Activated CD4-positive, alpha-beta T cell treated with anti-CD3 and anti-CD28 coated beads for 1 hour (primary cell): ENCODE measurements at regions not wholly inside any gene's neighbourhood (a gene's known extent, or its start where the extent isn't known, plus 50 kb on each side); places are given as distances from the start of the nearest gene placed in this dataset.
A peak's percentile ranks its signal among the peaks of the same experiment; 100 is the strongest.

Experiments used
- DNase-seq: peaks from one replicate; pipeline ENCODE4 v3.0.0-alpha.2; 2020

DNA sequence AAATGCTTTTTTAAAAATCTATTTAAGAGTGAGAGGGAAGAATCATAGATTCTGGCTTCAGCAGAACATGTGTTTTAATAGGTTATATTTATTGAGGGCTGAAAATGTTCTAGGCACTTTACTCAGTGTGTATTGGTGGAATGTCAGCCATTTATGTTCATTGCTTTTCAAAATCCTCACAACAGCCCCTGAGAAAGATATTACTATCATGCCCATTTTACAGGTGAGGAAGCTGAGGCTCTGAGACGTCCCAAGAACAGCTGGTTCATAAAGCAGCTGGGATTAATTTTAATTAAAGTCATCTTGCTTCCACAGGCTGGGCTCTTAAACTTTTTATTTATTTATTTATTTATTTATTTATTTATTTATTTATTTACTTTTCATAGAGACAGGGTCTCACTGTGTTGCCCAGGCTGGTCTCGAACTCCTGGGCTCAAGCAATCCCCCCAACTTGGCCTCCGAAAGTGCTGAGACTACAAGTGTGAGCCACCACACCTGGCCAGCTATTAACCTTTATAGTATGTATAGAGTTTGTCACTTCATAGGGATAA lies 364.6 kb downstream of the SHQ1 start:
- no peak for DNase-seq

DNA sequence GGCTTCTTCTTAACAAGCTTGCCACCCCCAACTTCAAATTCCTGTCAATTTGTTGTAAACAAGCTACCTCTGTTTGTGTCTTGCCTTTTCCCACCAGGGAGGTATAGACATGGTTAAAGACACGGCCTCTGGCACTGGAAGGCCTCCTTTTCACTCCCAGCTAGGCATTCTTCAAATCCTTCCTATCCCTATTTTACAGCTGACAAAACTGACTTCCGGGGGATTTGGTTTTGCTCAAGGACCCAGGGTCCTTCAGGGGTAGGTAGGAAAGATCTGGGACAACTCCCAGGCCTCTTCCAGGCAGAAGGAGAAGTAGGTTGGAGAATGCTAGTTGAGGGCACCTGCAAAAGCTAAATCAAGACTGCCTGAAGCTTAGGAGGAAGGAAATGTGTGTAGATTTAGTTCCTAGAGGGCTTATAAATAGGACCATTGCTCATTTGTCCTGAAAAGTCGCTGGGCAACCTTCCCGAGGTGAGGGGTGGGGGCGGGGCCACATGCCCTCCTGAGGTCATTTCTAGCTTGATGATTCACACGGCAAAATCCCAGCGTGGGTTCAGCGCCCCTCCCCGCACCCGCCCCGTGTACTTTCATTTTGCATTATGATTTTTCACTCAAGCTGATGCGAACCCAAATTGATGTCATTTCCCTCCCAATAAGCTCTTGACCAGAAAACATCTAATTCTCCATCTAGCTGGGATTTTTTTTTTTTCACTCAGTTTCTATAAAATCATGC lies 365.5 kb downstream of the SHQ1 start:
- peak; percentile 53 for DNase-seq

GRCh38 chr3:72481542-72481941 lies 366.7 kb downstream of the SHQ1 start:
- DNase-seq: no peak

GRCh38 chr3:72480366-72480765 lies 367.9 kb downstream of the SHQ1 start:
- DNase-seq: no peak

DNA sequence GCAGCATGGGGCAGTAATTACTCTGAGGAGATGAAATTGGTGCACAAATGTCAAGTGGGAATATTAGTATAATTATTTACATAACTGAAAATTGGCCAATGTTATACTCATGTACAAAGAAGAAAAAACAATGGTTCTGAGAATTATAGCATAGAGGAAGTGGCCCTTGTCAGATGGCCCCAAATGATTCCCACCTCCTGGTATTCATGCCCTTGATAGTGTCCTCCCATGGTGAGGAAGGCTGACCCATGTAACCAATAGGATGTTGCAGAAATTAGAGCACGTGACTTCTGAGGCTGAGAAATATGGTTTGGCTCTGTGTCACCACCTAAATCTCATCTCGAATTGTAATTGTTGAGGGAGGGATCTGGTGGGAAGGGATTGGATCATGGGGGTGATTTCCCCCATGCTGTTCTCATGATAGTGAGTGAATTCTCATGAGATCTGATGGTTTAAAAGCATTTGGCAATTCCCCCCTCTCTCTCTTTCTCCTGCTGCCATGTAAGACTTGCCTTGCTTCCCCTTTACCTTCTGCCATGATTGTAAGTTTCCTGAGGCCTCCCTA lies 368.5 kb downstream of the SHQ1 start:
- no peak for DNase-seq

- DNase-seq: no peak
These were observed 372.1 kb downstream of the SHQ1 start for GRCh38 chr3:72476139-72476483.

- DNase-seq: no peak
These were observed 372.7 kb downstream of the SHQ1 start for GRCh38 chr3:72475258-72476138.

GRCh38 chr3:72474775-72475174 lies 373.5 kb downstream of the SHQ1 start:
- DNase-seq: no peak

- DNase-seq: no peak
These were observed 375.1 kb downstream of the SHQ1 start for GRCh38 chr3:72473156-72473555.

- no peak for DNase-seq
These were observed 377.3 kb downstream of the SHQ1 start for GRCh38 chr3:72470904-72471417.

GRCh38 chr3:72465853-72466252 lies 382.4 kb downstream of the SHQ1 start:
- DNase-seq: no peak

GRCh38 chr3:72463083-72463482 lies 385.2 kb downstream of the SHQ1 start:
- no peak for DNase-seq

- DNase-seq: no peak
These were observed 385.6 kb downstream of the SHQ1 start for GRCh38 chr3:72462595-72463011.

DNA sequence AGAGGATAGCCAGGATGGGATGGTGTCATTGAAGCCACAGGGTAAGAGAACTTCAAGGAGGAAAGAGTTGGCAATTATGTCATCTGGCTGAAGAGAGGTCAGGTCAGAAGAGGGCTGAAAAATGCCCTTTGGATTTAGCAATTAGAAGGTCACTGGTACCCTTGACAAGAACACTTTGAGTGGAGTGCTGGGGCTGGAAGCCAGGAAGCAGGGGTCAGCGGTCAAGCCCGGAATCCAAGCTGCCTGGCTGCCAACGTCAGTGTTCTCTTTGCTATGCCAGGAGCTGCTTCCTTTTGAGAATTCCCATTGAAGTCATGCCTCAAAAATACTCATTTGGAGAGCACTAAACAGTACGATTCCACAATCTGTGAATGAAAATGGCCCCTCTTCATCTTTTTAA lies 386.5 kb downstream of the SHQ1 start:
- DNase-seq: no peak

GRCh38 chr3:72460205-72461174 lies 387.8 kb downstream of the SHQ1 start:
- no peak for DNase-seq

GRCh38 chr3:72459588-72459987 lies 388.7 kb downstream of the SHQ1 start:
- DNase-seq: no peak

- DNase-seq: no peak
These were observed 389.9 kb downstream of the SHQ1 start for GRCh38 chr3:72458375-72458774.

DNA sequence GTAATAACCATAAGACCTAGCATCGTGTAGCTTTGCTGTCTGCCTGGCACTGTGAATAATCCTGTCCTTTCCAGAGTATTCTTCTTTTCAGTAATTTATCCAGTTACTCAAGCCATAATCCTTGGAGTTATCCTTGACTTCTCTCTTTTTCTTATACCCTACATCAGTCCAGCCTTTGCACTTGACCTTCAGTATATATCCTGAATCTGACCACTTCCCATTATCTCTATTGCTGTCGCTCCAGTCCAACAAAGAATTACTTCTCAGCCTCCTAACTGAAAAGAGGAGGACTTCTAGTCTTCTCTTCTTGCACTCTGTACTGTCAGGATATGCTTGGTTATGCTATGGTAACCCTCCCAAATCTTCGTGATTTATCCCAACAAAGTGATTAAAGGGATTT lies 393.8 kb downstream of the SHQ1 start:
- no peak for DNase-seq

- DNase-seq: no peak
These were observed 394.5 kb downstream of the SHQ1 start for GRCh38 chr3:72453706-72454105.

DNA sequence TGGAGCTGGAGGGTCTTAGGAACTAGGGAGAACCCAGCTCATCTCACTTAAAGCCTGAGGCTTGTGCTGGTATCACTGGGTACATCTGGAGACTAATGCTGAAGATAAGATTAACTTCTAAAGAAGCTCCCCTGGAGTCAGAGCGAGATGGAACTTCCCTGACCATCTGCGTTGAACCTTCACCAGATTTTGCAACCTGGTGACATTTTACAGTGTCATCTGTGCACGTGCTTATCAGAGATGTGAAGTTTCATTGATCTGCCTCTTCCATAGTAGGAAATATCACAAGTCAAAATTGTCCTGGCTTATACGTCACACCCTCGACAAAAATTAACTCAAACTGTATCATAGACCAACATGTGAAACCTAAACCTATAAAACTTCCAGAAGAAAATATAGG lies 395.5 kb downstream of the SHQ1 start:
- no peak for DNase-seq

GRCh38 chr3:72451841-72452240 lies 396.4 kb downstream of the SHQ1 start:
- DNase-seq: no peak

- DNase-seq: no peak
These were observed 398.7 kb downstream of the SHQ1 start for GRCh38 chr3:72449551-72449950.
